ENCODE measurements at regions not wholly inside any gene's neighbourhood (a gene's known extent, or its start where the extent isn't known, plus 50 kb on each side); places are given as distances from the start of the nearest gene placed in this dataset.

- no peak for DNase-seq (ENCODE audit: low spot score)
Measured at GRCh38 chr16:85971902-85972638, 73.1 kb downstream of the IRF8 start.

GRCh38 chr16:85974428-85975375 is 75.7 kb downstream of the IRF8 start:
- no peak for DNase-seq (ENCODE audit: low spot score)

GRCh38 chr16:85975451-85975981 is 76.6 kb downstream of the IRF8 start:
- DNase-seq (ENCODE audit: low spot score): no peak

GRCh38 chr16:85978291-85978775 is 79.4 kb downstream of the IRF8 start:
- no peak for DNase-seq (ENCODE audit: low spot score)

GRCh38 chr16:85978976-85979375 is 80.0 kb downstream of the IRF8 start:
- DNase-seq (ENCODE audit: low spot score): no peak

- no peak for DNase-seq (ENCODE audit: low spot score)
Measured at GRCh38 chr16:85979605-85980004, 80.6 kb downstream of the IRF8 start.

GRCh38 chr16:85980686-85981085 is 81.7 kb downstream of the IRF8 start:
- no peak for DNase-seq (ENCODE audit: low spot score)

- DNase-seq (ENCODE audit: low spot score): no peak
Measured at GRCh38 chr16:85981826-85982562, 83.0 kb downstream of the IRF8 start.

- DNase-seq (ENCODE audit: low spot score): no peak
Measured at GRCh38 chr16:85982563-85982939, 83.6 kb downstream of the IRF8 start.

- DNase-seq (ENCODE audit: low spot score): no peak
Measured at GRCh38 chr16:85983064-85983463, 84.1 kb downstream of the IRF8 start.

GRCh38 chr16:85983606-85984230 is 84.8 kb downstream of the IRF8 start:
- DNase-seq (ENCODE audit: low spot score): no peak

GRCh38 chr16:85984231-85984880 is 85.4 kb downstream of the IRF8 start:
- no peak for DNase-seq (ENCODE audit: low spot score)

- no peak for DNase-seq (ENCODE audit: low spot score)
Measured at GRCh38 chr16:85984947-85985451, 86.0 kb downstream of the IRF8 start.

- DNase-seq (ENCODE audit: low spot score): peak; percentile 26
Measured at GRCh38 chr16:85986931-85987749, 88.2 kb downstream of the IRF8 start.

GRCh38 chr16:85987750-85988078 is 88.8 kb downstream of the IRF8 start:
- no peak for DNase-seq (ENCODE audit: low spot score)

GRCh38 chr16:85988306-85988705 is 89.3 kb downstream of the IRF8 start:
- DNase-seq (ENCODE audit: low spot score): no peak

GRCh38 chr16:85988723-85989313 is 89.9 kb downstream of the IRF8 start:
- DNase-seq (ENCODE audit: low spot score): peak; percentile 59

GRCh38 chr16:85989376-85989775 is 90.4 kb downstream of the IRF8 start:
- peak; percentile 64 for DNase-seq (ENCODE audit: low spot score)
